ENCODE measurements at regions not wholly inside any gene's neighbourhood (a gene's known extent, or its start where the extent isn't known, plus 50 kb on each side); places are given as distances from the start of the nearest gene placed in this dataset.

DNA sequence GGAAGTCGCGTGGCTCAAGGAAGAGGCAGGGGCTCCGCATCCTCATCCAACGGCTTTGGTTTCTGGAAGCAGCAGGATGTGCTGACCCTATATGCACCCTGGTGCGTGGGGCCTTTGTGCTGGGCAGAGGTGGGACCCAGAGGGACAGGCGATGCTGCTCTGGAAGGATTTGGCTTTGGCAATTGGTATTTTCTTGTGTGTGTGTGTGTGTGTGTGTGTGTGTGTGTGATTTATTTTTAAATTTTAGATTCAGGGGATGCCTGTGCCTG is 321.9 kb upstream of the ZNF507 start:
- TF ChIP-seq, protein P1, sequence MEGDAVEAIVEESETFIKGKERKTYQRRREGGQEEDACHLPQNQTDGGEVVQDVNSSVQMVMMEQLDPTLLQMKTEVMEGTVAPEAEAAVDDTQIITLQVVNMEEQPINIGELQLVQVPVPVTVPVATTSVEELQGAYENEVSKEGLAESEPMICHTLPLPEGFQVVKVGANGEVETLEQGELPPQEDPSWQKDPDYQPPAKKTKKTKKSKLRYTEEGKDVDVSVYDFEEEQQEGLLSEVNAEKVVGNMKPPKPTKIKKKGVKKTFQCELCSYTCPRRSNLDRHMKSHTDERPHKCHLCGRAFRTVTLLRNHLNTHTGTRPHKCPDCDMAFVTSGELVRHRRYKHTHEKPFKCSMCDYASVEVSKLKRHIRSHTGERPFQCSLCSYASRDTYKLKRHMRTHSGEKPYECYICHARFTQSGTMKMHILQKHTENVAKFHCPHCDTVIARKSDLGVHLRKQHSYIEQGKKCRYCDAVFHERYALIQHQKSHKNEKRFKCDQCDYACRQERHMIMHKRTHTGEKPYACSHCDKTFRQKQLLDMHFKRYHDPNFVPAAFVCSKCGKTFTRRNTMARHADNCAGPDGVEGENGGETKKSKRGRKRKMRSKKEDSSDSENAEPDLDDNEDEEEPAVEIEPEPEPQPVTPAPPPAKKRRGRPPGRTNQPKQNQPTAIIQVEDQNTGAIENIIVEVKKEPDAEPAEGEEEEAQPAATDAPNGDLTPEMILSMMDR (IDR thresholded peaks at IDR 0.05; ENCODE audit: low read depth, low read length, poor library complexity, severe bottlenecking) = no peak
- TF ChIP-seq EZH2phosphoT487 (IDR thresholded peaks at IDR 0.05; ENCODE audit: borderline replicate concordance, low read length) = no peak
